ENCODE measurements at regions not wholly inside any gene's neighbourhood (a gene's known extent, or its start where the extent isn't known, plus 50 kb on each side); places are given as distances from the start of the nearest gene placed in this dataset.

- H3K4me3 ChIP-seq: no peak overlapping the region
- H3K36me3 ChIP-seq (ENCODE audit: low read depth, missing control alignments): no peaks in the 10 kb centered on the region
- intact Hi-C loops (cut with DNase I; ENCODE audit: low total_unique reads): no loop called here
- H3K4me1 ChIP-seq: no peaks in the 10 kb centered on the region
- H3K9me3 ChIP-seq: no peaks in the 10 kb centered on the region
- TF ChIP-seq CTCF (IDR thresholded peaks at IDR 0.05): no peak
- no peak for TF ChIP-seq POLR2A (IDR thresholded peaks at IDR 0.05)
- no peak overlapping the region for H3K27ac ChIP-seq
- 49 to 52% methylated on average over 10 to 11 of the region's 11 CpGs for WGBS, 2 donors
- H3K27me3 ChIP-seq: no peaks in the 10 kb centered on the region
- peak; percentile 69 for DNase-seq
Observed at GRCh38 chr6:101117393-101118135, 236.4 kb upstream of the ASCC3 start.

- H3K4me3 ChIP-seq: no peak overlapping the region
- H3K27me3 ChIP-seq: no peaks in the 10 kb centered on the region
- intact Hi-C loops (cut with DNase I; ENCODE audit: low total_unique reads): no loop called here
- TF ChIP-seq CTCF (IDR thresholded peaks at IDR 0.05): no peak
- no peak for TF ChIP-seq POLR2A (IDR thresholded peaks at IDR 0.05)
- DNase-seq: no peak
- no peaks in the 10 kb centered on the region for H3K36me3 ChIP-seq (ENCODE audit: low read depth, missing control alignments)
- WGBS, 2 donors: 15 to 37% methylated on average over 1 of the region's 1 CpG
- H3K4me1 ChIP-seq: no peaks in the 10 kb centered on the region
- no peak overlapping the region for H3K27ac ChIP-seq
- no peaks in the 10 kb centered on the region for H3K9me3 ChIP-seq
Observed at GRCh38 chr6:101118136-101118396, 236.9 kb upstream of the ASCC3 start.

- no peak overlapping the region for H3K27ac ChIP-seq
- no peaks in the 10 kb centered on the region for H3K4me1 ChIP-seq
- WGBS, 2 donors: 88% methylated on average over 4 of the region's 4 CpGs
- no peak for TF ChIP-seq CTCF (IDR thresholded peaks at IDR 0.05)
- H3K4me3 ChIP-seq: no peak overlapping the region
- no peaks in the 10 kb centered on the region for H3K27me3 ChIP-seq
- H3K9me3 ChIP-seq: no peaks in the 10 kb centered on the region
- intact Hi-C loops (cut with DNase I; ENCODE audit: low total_unique reads): no loop called here
- no peaks in the 10 kb centered on the region for H3K36me3 ChIP-seq (ENCODE audit: low read depth, missing control alignments)
- no peak for DNase-seq
Observed at GRCh38 chr6:101120747-101121146, 239.6 kb upstream of the ASCC3 start.

GRCh38 chr6:101125380-101125971, 244.3 kb upstream of the ASCC3 start:
- Histone ChIP-seq H3K27ac (no peak overlapping the region), H3K9me3 (no peaks in the 10 kb centered on the region), H3K4me1 (no peaks in the 10 kb centered on the region), H3K4me3 (no peak overlapping the region), H3K36me3 (ENCODE audit: low read depth, missing control alignments) (no peaks in the 10 kb centered on the region), H3K27me3 (no peaks in the 10 kb centered on the region)
- whole genome bisulfite sequencing, 2 donors: 65 to 77% methylated on average over 3 of the region's 3 CpGs
- DNase-seq: no peak
- TF ChIP-seq CTCF (IDR thresholded peaks at IDR 0.05) (no peak), POLR2A (IDR thresholded peaks at IDR 0.05) (no peak)
- intact Hi-C loops (cut with DNase I; ENCODE audit: low total_unique reads): no loop called here

GRCh38 chr6:101126501-101126900, 245.4 kb upstream of the ASCC3 start:
- Histone ChIP-seq H3K36me3 (ENCODE audit: low read depth, missing control alignments) (no peaks in the 10 kb centered on the region), H3K27ac (no peak overlapping the region), H3K4me1 (no peaks in the 10 kb centered on the region), H3K9me3 (no peaks in the 10 kb centered on the region), H3K27me3 (no peaks in the 10 kb centered on the region), H3K4me3 (no peak overlapping the region)
- DNase-seq: no peak
- no peak for TF ChIP-seq POLR2A (IDR thresholded peaks at IDR 0.05)
- no peak for TF ChIP-seq CTCF (IDR thresholded peaks at IDR 0.05)
- intact Hi-C loops (cut with DNase I; ENCODE audit: low total_unique reads): no loop called here
- WGBS, 2 donors: 44 to 85% methylated on average over 3 of the region's 3 CpGs
